HCT116 (cell line): ENCODE measurements at regions not wholly inside any gene's neighbourhood (a gene's known extent, or its start where the extent isn't known, plus 50 kb on each side); places are given as distances from the start of the nearest gene placed in this dataset.

Experiments used
- ATAC-seq: fragments of 200-7000 bp; cut with Tn5 transposase; 2 replicates; pipeline ENCODE4 v1.9.1; 2020; ENCODE audit warnings: mild to moderate bottlenecking, moderate library complexity
- BruUV-seq: library from RNA; stranded (reverse); fragments of 400-500 nt; replicated peaks from 2 replicates; lab custom pipeline; 2021; lab: Mats Ljungman, UMichigan
- CTCF ChIA-PET: fragments of 300-600 bp; sonication (Branson Sonifier 250); formaldehyde crosslinking; loops from one replicate; lab custom pipeline; 2021; ENCODE audit warnings: antibody characterized with exemption; lab: Charles Lee
- POLR2A ChIA-PET: fragments of 300-600, 350-600 bp; sonication (Branson Sonifier 250); formaldehyde crosslinking; loops from one replicate; lab custom pipeline; 2021; ENCODE audit warnings: antibody characterized with exemption; lab: Charles Lee
- RAD21 ChIA-PET, 2 experiments: fragments of 300-600 bp; sonication (Branson Sonifier 250); formaldehyde crosslinking; loops; one replicate each; lab custom pipeline; 2023; ENCODE audit warnings: low total read pairs in 2 of 2; ENCODE audit not compliant: uncharacterized antibody in 2 of 2, unreplicated experiment in 2 of 2, low non-redundant PET in 1 of 2; lab: Charles Lee
- DNase-seq: peaks from one replicate; pipeline ENCODE4 v3.0.0-alpha.2; 2010; ENCODE audit warnings: low read depth, low spot score
- H2AFZ ChIP-seq: fragments of 200-600 bp; shearing (Covaris generic), sonication (generic); 2 replicates; pipeline ENCODE4 v1.6.1; 2017; ENCODE audit warnings: low read depth, mixed run types, mixed read lengths, antibody characterized with exemption, low read length; ENCODE audit not compliant: poor library complexity, severe bottlenecking
- H3K27ac ChIP-seq: 2 replicates; pipeline ENCODE4 v1.5.1; 2012; ENCODE audit warnings: low read depth, low read length
- H3K27me3 ChIP-seq: fragments of 200-600 bp; sonication (generic); 2 replicates; pipeline ENCODE4 v1.6.1; 2016; ENCODE audit warnings: mixed run types, low read length, mixed read lengths; ENCODE audit not compliant: insufficient read depth
- H3K36me3 ChIP-seq, 2 experiments: fragments of 200-500 bp in 1 of 2; fragments of 200-600 bp in 1 of 2; sonication (Bioruptor generic) in 1 of 2; sonication (generic) in 1 of 2; 2 replicates each; pipeline versions ENCODE4 v1.5.1 to v1.6.1; 2014 to 2016; ENCODE audit warnings: low read length in 2 of 2, inconsistent platforms in 1 of 2, mixed read lengths in 1 of 2, mixed run types in 1 of 2; ENCODE audit not compliant: insufficient read depth in 2 of 2, control insufficient read depth in 1 of 2
- H3K4me1 ChIP-seq, 2 experiments: fragments of 200-600 bp in 1 of 2; sonication (generic) in 1 of 2; 2 replicates each; pipeline versions ENCODE4 v1.5.1 to v1.6.1; 2012 to 2017; ENCODE audit warnings: low read length in 2 of 2, inconsistent platforms in 1 of 2, mild to moderate bottlenecking in 1 of 2, mixed read lengths in 1 of 2, mixed run types in 1 of 2, moderate library complexity in 1 of 2; ENCODE audit not compliant: insufficient read depth in 2 of 2, control insufficient read depth in 1 of 2
- H3K4me2 ChIP-seq: fragments of 200-600 bp; sonication (generic); 2 replicates; pipeline ENCODE4 v1.6.1; 2017; ENCODE audit warnings: mixed run types, low read length, mixed read lengths
- H3K4me3 ChIP-seq, 2 experiments: fragments of 200-600 bp in 1 of 2; sonication (generic) in 1 of 2; replicated peaks in 1 of 2; 2 replicates each; pipeline ENCODE4 v1.5.1; 2011 to 2016; ENCODE audit warnings: low read length in 2 of 2, control low read depth in 1 of 2, low read depth in 1 of 2, mild to moderate bottlenecking in 1 of 2, mixed read lengths in 1 of 2, mixed run types in 1 of 2
- H3K79me2 ChIP-seq: fragments of 200-600 bp; sonication (generic); 2 replicates; pipeline ENCODE4 v1.6.1; 2017; ENCODE audit warnings: mild to moderate bottlenecking, mixed run types, low read length, moderate library complexity, mixed read lengths; ENCODE audit not compliant: insufficient read depth
- H3K9ac ChIP-seq: fragments of 200-600 bp; sonication (generic); 2 replicates; pipeline ENCODE4 v1.6.1; 2016; ENCODE audit warnings: low read length, mixed read lengths
- H3K9me2 ChIP-seq: fragments of 200-600 bp; sonication (generic), shearing (Covaris generic); 2 replicates; pipeline ENCODE4 v1.6.1; 2017; ENCODE audit warnings: mixed run types, mild to moderate bottlenecking, moderate library complexity; ENCODE audit not compliant: insufficient read depth
- H3K9me3 ChIP-seq, 2 experiments: fragments of 200-500 bp in 1 of 2; fragments of 200-600 bp in 1 of 2; sonication (Bioruptor generic) in 1 of 2; sonication (generic) in 1 of 2; 2 replicates each; pipeline ENCODE4 v1.6.1; 2014 to 2017; ENCODE audit warnings: low read length in 2 of 2, mixed read lengths in 2 of 2, inconsistent platforms in 1 of 2, low read depth in 1 of 2, mild to moderate bottlenecking in 1 of 2, mixed run types in 1 of 2, moderate library complexity in 1 of 2; ENCODE audit not compliant: control insufficient read depth in 1 of 2, insufficient read depth in 1 of 2
- H4K20me1 ChIP-seq: fragments of 200-600 bp; sonication (generic), shearing (Covaris generic); 2 replicates; pipeline ENCODE4 v1.6.1; 2017; ENCODE audit warnings: mixed run types, mild to moderate bottlenecking, moderate library complexity; ENCODE audit not compliant: insufficient read depth
- CBX3 ChIP-seq: IDR thresholded peaks from 2 replicates; pipeline ENCODE4 v1.6.1; 2012; ENCODE audit warnings: low read depth
- CEBPB ChIP-seq: IDR thresholded peaks from 2 replicates; pipeline ENCODE4 v1.6.1; 2012; ENCODE audit warnings: low read depth
- EZH2 ChIP-seq: fragments of 200-600 bp; sonication (generic); IDR thresholded peaks from 2 replicates; pipeline ENCODE4 v1.6.1; 2017; ENCODE audit warnings: antibody characterized with exemption, mixed run types
- EZH2phosphoT487 ChIP-seq: fragments of 200-600 bp; IDR thresholded peaks from 2 replicates; pipeline ENCODE4 v1.6.1; 2018; ENCODE audit warnings: antibody characterized with exemption, borderline replicate concordance
- POLR2AphosphoS5 ChIP-seq: IDR thresholded peaks from 2 replicates; pipeline ENCODE4 v1.6.1; 2011; ENCODE audit warnings: mild to moderate bottlenecking, low read depth, low read length, moderate library complexity
- SIN3A ChIP-seq: IDR thresholded peaks from 2 replicates; pipeline ENCODE4 v1.6.1; 2012; ENCODE audit warnings: low read depth
- ZFX ChIP-seq: fragments of 450-650 bp; IDR thresholded peaks from 2 replicates; pipeline ENCODE4 v1.6.1; 2017
- ZNF274 ChIP-seq: fragments of 200-500 bp; sonication (Bioruptor generic); IDR thresholded peaks from 2 replicates; pipeline ENCODE4 v1.6.1; 2014; ENCODE audit warnings: mild to moderate bottlenecking, low read depth, low read length, inconsistent platforms
- intact Hi-C: fragments of 100-400 bp; cut with micrococcal nuclease; formaldehyde crosslinking; loops from 2 replicates; pipeline ENCODE4 v1.10.0; 2022
- TF ChIP-seq, protein P1 (sequence below), 3 experiments: fragments of 200-600 bp in 1 of 3; sonication (generic) in 1 of 3; IDR thresholded peaks in 2 of 3; conservative IDR thresholded peaks in 1 of 3; 2 replicates each; pipeline ENCODE4 v1.5.1; 2012 to 2017; ENCODE audit warnings: low read depth in 2 of 3, low read length in 2 of 3, antibody characterized with exemption in 1 of 3, borderline replicate concordance in 1 of 3, control low read depth in 1 of 3, mild to moderate bottlenecking in 1 of 3, mixed read lengths in 1 of 3, mixed run types in 1 of 3, moderate library complexity in 1 of 3; ENCODE audit not compliant: insufficient read depth in 1 of 3
- TF ChIP-seq, protein P2 (sequence below): IDR thresholded peaks from 2 replicates; pipeline ENCODE4 v1.6.1; 2011; ENCODE audit warnings: mild to moderate bottlenecking, low read length, moderate library complexity; ENCODE audit not compliant: insufficient replicate concordance; ENCODE audit errors: extremely low read depth

DNA sequence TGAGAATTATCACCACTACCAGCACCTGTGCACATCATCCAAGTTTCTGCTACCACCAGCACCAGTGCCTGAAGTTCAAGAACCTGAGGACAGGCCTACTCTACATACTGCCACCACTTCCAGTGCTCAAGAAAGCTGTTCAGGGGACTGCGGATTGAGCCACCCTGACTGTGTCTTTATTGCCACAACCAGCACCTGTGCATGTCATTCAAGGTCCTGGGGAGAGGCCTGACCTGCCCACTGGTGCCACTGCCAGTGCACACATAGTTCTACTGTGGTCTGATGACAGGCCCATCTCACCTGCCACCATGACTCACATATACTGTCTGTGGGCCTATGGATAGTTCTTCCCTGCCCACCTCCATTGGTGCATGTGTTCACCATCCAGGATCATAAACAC is 559.4 kb downstream of the COL12A1 start:
- no peak overlapping the region for H3K4me2 ChIP-seq
- no TSS peak for BruUV-seq
- no peak overlapping the region for H2AFZ ChIP-seq
- no peaks in the 10 kb centered on the region for H3K36me3 ChIP-seq
- POLR2A ChIA-PET = no interaction called here
- DNase-seq (no peak), ATAC-seq (no peak)
- no peaks in the 10 kb centered on the region for H3K9me3 ChIP-seq
- no peaks in the 10 kb centered on the region for H3K79me2 ChIP-seq
- intact Hi-C loops = no loop called here
- no peaks in the 10 kb centered on the region for H3K9me2 ChIP-seq
- TF ChIP-seq EZH2phosphoT487 = no peak
- TF ChIP-seq ZNF274 = no peak
- no peak for TF ChIP-seq POLR2AphosphoS5
- no peak for TF ChIP-seq ZFX
- TF ChIP-seq CBX3 = no peak
- TF ChIP-seq, protein P1, sequence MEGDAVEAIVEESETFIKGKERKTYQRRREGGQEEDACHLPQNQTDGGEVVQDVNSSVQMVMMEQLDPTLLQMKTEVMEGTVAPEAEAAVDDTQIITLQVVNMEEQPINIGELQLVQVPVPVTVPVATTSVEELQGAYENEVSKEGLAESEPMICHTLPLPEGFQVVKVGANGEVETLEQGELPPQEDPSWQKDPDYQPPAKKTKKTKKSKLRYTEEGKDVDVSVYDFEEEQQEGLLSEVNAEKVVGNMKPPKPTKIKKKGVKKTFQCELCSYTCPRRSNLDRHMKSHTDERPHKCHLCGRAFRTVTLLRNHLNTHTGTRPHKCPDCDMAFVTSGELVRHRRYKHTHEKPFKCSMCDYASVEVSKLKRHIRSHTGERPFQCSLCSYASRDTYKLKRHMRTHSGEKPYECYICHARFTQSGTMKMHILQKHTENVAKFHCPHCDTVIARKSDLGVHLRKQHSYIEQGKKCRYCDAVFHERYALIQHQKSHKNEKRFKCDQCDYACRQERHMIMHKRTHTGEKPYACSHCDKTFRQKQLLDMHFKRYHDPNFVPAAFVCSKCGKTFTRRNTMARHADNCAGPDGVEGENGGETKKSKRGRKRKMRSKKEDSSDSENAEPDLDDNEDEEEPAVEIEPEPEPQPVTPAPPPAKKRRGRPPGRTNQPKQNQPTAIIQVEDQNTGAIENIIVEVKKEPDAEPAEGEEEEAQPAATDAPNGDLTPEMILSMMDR (IDR thresholded peaks at IDR 0.05 in 2 of 3, conservative IDR thresholded peaks at IDR 0.05 in 1 of 3; ENCODE audit: borderline replicate concordance in 1 of 3, insufficient read depth in 1 of 3, low read depth in 2 of 3, low read length in 2 of 3) = no peak
- no peak overlapping the region for H3K9ac ChIP-seq
- CTCF ChIA-PET = no interaction called here
- no peaks in the 10 kb centered on the region for H3K4me1 ChIP-seq
- RAD21 ChIA-PET = no interaction called here
- H3K27me3 ChIP-seq = no peaks in the 10 kb centered on the region
- H4K20me1 ChIP-seq = no peaks in the 10 kb centered on the region
- H3K4me3 ChIP-seq = no peak overlapping the region
- H3K27ac ChIP-seq = no peak overlapping the region

DNA sequence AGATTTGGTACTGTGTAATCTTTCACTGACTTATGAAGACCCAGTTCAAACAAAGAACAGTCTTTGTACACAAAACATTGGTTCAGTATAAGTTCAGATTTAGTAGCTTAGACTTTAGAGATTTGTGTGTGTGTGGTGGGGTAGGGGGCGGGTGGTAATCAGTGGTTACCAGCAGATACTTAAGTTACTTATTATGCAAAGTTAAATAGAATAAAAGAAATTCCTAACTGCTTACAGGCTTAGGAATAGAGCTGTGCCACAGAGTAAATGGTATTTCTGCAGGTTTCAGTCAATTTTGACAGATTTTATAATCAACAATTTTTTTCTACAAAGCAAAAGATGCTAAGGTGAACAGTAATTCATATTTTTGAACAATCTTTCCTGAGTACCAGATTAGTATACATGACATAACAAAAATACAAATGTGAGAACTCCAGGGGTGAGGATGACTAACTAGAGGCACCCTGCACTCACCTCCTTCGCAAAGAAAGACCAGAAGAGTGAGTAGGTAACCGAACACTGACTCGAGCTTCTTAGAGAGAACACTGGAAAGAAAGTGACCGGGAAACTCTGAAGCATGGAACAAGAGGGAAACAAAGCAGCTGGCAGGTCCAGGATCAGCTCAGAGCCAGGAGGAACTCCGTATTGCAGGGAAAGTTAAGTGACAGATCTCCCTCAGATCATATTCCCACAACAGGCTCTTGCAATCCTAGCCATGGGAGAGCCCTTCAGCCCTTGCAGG is 560.6 kb downstream of the COL12A1 start:
- POLR2A ChIA-PET = no interaction called here
- no peaks in the 10 kb centered on the region for H4K20me1 ChIP-seq
- BruUV-seq = no TSS peak
- H3K27ac ChIP-seq = no peak overlapping the region
- no peak overlapping the region for H3K9ac ChIP-seq
- H3K9me2 ChIP-seq = no peaks in the 10 kb centered on the region
- no peak overlapping the region for H2AFZ ChIP-seq
- TF ChIP-seq CEBPB (no peak), EZH2 (no peak), SIN3A (no peak)
- TF ChIP-seq, protein P2, sequence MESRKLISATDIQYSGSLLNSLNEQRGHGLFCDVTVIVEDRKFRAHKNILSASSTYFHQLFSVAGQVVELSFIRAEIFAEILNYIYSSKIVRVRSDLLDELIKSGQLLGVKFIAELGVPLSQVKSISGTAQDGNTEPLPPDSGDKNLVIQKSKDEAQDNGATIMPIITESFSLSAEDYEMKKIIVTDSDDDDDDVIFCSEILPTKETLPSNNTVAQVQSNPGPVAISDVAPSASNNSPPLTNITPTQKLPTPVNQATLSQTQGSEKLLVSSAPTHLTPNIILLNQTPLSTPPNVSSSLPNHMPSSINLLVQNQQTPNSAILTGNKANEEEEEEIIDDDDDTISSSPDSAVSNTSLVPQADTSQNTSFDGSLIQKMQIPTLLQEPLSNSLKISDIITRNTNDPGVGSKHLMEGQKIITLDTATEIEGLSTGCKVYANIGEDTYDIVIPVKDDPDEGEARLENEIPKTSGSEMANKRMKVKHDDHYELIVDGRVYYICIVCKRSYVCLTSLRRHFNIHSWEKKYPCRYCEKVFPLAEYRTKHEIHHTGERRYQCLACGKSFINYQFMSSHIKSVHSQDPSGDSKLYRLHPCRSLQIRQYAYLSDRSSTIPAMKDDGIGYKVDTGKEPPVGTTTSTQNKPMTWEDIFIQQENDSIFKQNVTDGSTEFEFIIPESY = no peak
- TF ChIP-seq, all 23 proteins: peak for 0
- no peaks in the 10 kb centered on the region for H3K9me3 ChIP-seq
- H3K36me3 ChIP-seq = no peaks in the 10 kb centered on the region
- H3K4me3 ChIP-seq = no peak overlapping the region
- RAD21 ChIA-PET = no interaction called here
- intact Hi-C loops = no loop called here
- H3K4me1 ChIP-seq = no peaks in the 10 kb centered on the region
- no peaks in the 10 kb centered on the region for H3K27me3 ChIP-seq
- no peak overlapping the region for H3K4me2 ChIP-seq
- CTCF ChIA-PET = no interaction called here
- ATAC-seq (no peak), DNase-seq (no peak)
- no peaks in the 10 kb centered on the region for H3K79me2 ChIP-seq
